ENCODE measurements at regions not wholly inside any gene's neighbourhood (a gene's known extent, or its start where the extent isn't known, plus 50 kb on each side); places are given as distances from the start of the nearest gene placed in this dataset.
A peak's percentile ranks its signal among the peaks of the same experiment; 100 is the strongest.
"Not testable (repeated sequence)": the region's sequence is repeated elsewhere in the genome, so short reads cannot be mapped to it uniquely, and the experiment has no call there.

DNA sequence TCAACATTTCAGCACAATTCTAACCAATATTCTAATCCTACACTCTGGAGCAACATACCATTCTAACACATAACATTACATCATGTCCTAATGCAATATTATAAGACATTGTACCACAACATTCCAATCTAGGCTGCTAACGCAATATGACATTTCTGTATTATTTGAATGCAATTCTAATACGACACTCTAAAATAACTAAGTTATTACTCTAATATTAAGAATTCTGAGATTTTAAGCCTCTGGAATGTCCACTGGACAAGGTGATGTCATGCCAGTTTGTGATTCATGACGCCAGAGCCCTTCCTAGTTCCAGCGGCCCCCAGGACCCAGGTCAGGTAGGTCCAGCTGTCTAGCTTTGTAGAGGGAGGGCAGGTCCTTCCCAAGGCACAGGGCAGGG, 69.7 kb upstream of the SIRPA start:
- no peak for DNase-seq

- no peak for DNase-seq
Measured at GRCh38 chr20:1824834-1825233, 70.4 kb upstream of the SIRPA start.

DNA sequence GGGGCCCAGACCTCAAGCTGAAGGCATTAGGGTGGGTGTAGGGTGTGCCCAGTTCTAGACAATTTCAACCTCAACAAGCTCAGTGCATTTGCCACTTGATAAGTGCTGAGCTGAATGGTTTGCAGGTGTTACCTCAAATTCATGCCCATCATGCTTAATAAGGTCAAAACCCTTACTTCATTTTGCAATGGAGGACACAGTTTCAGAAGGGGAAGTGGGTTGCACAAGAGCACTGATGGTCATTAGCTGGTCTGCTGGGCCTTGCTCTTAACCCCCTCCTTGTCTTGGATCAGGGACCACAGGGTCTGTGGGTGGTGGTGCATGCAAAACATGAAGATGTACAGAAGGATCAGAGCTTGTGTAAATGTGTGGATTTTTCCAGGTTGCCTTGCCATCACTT, 71.0 kb upstream of the SIRPA start:
- DNase-seq = peak; percentile 33

DNA sequence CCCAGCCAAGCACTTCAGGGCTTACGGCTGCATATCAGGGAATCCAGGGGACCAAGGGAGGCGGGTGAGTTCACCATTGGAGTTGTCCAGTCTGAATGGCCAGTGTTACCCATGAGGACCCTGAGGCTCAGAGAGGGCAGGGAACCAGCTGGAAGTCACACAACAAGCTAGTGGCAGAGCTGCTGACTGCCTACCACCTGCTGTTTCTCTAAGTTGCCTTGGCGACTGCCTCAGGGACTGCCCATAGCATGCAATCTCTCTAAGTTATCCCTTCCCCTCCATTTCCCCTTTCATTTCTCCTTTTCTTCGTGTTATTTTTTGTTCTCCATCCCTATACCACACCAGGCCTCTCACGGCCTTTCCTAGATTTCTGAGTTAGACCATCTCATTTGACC, 71.8 kb upstream of the SIRPA start:
- DNase-seq = no peak

- DNase-seq = no peak
Measured at GRCh38 chr20:1822564-1823449, 72.4 kb upstream of the SIRPA start.

DNA sequence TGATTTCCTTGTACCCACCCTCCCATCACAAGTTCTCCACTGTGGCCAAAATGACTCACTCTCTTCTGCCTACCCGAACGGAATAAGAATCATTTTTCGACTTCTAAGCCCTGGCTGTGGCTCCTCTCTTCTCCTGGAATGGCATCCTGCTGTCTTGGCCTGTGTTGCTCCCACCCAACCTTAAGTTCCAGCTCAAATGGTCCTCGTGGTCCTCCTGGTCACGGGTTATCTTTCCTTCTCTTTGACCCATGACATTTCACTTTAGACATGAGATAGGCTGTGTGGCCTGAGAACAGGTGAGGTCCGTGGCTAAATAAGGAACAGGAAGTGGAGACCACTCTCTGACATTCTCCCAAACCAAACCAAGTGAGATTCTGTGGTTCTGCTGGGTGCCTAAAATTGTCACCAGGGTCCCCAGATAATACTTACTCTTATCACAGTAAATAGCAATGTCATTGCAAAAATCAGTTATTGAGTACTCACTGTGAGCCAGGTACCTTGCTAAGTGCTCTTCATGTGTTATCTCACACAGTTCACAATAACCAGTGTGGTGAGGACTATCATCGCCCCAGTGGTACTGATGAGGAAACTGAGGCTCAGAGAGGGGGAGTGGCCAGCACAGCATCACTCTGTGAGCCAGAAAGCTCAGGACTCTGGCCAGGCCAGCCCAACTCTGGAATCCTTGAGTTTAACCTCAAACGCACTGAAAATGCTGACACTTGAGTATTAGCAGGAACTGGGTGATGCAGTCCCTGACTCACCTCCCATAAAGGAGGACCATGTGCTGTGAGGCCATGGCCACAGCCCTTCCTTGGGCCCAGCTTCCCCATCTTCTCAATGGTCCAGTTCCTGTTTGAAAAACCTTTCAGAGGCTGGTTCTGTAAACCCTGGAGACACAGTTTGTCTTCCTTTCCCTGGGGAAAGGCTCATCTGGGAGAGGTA, 74.8 kb upstream of the SIRPA start:
- DNase-seq = no peak

DNA sequence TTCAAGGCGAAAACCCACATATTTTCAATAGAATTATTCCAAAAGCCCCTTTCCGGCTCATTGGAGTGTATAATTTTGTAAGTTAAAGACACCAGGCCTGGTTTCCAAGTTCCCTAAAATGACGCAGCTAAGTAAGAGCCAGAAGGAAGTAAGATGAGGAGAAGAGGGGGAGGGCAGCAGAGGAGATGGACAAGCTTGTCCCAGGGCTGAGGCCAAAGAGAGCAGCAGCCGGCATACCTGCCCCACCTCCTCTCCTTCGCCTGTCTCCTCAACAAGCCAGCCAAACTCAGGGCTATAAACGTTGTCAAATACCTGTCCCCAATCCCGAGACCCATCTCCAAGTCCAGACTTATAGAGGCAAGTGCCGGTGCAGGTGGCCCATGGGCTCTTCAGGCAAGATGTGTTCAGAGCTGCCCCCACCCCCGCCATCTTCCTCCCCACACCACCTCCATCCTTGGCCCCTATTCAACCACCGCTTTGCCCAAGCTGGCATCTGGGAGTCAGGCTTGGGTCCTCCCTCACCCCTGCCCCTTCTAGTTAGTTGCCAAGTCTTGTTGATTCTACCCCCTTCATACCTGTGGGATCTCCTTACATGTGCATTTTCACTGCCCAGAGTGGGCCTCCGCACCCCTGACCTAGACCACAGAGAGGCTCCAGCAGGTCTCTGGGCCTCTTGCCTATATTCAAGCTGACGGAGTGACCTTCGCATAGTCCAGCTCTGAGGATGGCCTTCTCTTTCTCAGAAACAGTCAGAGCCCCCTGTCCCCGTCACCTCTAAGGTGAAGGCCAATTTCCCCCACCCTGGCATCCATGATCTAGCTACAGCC, 75.7 kb upstream of the SIRPA start:
- DNase-seq = peak; percentile 35

- no peak for DNase-seq
Measured at GRCh38 chr20:1818895-1819294, 76.3 kb upstream of the SIRPA start.

DNA sequence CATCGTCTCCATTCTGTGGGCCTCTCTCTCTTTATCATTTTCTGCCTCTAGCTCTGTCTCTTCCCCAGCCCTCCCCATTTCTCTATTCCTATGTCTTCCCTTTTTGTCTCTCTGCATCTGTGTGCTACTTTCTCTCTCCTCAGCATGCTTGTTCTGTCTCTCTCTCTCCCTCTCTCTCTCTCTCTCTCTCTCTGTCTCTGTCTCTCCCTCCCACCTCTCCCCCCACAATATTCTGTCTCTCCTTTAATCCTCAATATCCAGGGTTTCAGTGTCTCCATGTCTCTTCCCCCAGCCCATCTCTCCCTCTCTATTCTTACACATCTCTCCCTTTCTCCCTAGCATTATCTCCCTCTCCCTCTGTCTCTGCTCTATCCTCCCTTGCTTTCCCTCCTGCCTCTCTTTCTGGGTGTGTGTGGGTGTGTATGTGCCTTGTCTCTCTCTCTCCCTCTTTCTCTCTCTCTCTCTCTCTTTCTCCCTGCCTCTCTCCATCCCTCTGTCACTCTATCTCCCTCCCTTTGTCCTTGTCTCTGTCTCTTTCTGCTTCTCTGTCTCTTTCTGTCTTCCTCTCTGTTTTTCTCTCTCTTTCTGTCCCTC, 76.9 kb upstream of the SIRPA start:
- DNase-seq = no peak

DNA sequence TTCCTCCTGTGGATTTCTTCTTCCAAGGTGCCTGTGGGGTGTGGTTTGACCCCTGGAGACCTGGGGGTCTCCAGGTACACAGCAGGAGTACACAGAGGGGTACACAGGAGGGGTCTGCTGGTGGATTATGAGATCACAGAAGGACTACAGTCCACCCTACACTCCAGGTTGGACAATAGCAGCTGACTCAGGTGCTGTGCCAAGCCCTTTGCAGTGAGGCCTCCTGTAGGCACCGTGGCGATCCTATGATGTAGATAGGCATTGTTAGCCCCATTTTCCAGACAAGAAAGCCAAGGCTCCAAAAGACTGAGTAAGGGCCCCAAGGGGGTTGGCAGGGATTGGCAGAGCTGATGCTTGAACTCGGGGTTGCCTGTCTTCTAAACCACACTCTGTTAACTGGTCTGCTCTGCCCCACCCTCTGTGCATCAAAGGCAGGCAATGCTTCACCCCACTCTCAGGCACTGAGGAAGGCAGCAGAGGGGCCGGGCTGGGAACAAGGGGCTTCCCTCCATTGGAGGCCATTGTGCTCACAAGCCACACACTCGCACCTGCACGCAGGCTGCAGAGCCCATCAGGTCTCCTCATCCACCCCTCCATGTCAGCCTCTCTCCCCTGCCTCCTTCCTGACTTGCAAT, 77.5 kb upstream of the SIRPA start:
- no peak for DNase-seq

DNA sequence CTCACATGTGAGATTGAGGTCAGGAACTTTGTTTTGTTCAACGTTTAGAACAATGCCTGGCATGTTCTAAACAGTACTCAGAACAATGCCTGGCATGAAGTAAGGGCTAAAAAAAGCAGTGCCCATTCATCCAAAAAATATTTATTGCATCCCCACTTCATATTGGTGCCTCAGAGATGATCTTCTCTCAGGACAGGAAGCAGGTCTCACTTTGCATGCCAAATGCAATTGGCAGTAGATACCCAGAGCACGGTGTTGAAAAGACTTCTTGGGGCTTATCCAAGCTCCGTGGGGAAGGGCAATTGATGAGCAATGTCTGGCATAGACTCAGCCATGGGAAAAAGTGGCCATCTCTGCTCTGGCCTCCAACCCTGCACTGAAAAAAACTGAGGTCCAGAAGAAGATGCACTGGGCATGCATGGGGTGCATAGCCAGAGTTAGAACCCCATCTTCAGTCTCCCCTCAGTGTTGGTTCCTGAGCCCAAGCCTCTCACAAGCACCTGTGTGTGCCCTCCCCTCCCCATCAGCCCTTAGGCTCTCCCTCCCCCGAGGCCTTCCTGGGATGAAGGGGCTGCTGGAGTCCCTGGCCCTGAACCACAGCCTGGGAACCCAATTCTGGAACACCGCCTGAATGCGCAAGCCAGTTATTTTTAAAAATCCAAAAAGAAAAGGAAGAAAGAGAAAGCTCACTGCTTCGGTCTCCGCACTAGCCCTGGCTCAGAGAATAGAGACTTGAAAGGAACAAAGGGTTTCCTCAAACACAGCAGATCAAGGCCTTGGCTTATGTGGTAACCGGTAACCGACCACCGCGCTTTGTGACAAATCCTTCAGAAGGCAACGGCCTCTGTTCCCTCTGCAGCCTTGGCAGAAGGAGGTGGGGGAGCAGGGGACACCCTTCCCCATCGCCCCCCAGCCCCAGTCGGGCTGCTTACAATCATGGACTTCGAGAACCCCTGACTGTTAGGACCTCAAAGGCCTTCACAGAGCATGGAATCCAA, 78.5 kb upstream of the SIRPA start:
- peak; percentile 45 for DNase-seq

DNA sequence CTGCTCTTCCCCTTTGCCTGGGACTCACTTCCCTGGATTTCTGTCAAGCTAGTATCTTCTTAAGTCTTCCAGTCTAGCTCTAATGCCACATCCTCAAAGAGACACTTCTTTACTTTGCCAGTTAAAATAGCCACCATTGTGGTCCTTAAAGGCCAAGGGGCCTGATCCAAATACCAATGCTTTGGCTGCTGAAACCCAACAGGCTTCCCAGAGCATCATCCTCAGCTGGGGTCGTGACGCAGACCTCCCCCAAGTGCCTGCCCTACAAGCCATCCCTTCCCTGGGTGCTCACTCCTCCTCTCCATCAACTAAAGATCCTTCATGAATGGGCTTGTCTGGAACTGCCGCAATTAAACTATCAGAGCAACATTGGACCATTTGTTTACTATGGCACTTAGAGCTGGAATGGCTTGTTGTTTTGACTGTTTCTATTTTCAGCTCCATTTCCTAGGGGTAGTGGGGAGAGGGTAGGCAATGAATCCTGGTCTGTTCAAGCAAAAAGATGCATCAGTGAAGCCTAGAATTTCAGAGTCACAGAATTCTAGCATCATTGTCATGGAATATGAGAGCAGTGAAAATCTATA, 79.6 kb upstream of the SIRPA start:
- no peak for DNase-seq

- DNase-seq = not testable (repeated sequence)
Measured at GRCh38 chr20:1814861-1815260, 80.3 kb upstream of the SIRPA start.

GRCh38 chr20:1813674-1814635, 81.3 kb upstream of the SIRPA start:
- DNase-seq = no peak

- no peak for DNase-seq
Measured at GRCh38 chr20:1813101-1813529, 82.1 kb upstream of the SIRPA start.

GRCh38 chr20:1811621-1812498, 83.3 kb upstream of the SIRPA start:
- no peak for DNase-seq

DNA sequence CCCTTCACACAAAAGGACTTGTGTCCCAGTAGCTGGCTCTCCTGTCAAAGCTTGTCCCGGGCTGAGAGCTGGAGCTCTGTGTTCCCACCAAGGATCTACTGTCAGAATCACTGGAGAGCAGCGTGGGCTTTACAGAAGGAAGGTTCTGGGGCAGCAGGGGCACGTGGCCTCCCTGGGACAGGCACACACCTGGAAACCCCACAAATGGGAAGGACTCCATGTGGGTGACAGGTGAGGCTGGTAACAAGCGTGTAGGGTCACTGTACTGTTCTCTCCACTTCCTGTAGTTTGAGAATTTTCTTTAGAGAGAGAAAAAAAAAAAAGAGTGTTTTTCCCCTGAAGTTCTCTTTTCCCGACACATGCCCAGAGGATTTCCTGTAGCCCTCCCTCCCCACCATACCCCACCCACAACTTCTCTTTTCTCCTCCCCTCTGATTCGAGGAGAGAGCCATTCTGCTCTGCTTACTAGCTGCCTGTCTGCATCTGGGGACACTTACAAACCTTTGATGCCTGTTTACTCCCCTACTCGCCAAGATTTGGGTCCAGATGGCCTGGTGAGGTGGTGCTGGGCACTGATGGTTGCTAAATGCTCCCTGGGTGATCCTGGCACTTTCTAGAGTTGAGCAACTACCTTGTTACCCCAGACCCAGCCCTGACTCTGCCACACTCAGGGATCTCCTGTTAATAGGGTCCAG, 84.1 kb upstream of the SIRPA start:
- DNase-seq = peak; percentile 79

All from hematopoietic multipotent progenitor cell treated with erythropoietin and hydrocortisone succinate and interleukin-3 and kit ligand, for 4 days (in vitro differentiated cells).